Neural progenitor cell (in vitro differentiated cells): ENCODE measurements at regions not wholly inside any gene's neighbourhood (a gene's known extent, or its start where the extent isn't known, plus 50 kb on each side); places are given as distances from the start of the nearest gene placed in this dataset.

Experiments
- DNase-seq: peaks from one replicate; pipeline ENCODE4 v3.0.0-alpha.2; 2016; ENCODE audit warnings: low spot score
- H2AFZ ChIP-seq: fragments of 200-600 bp; sonication (generic); replicated peaks from 2 replicates; pipeline ENCODE4 v1.6.1; 2016; ENCODE audit warnings: antibody characterized with exemption
- H3F3A ChIP-seq: fragments of 200-600 bp; sonication (generic); 2 replicates; pipeline ENCODE4 v1.6.1; 2016; ENCODE audit warnings: antibody characterized with exemption, low read depth
- H3K27ac ChIP-seq: fragments of 200-600 bp; sonication (generic); 2 replicates; pipeline ENCODE4 v1.5.1; 2016; ENCODE audit warnings: mild to moderate bottlenecking
- H3K27me3 ChIP-seq: fragments of 200-600 bp; sonication (generic); 2 replicates; pipeline ENCODE4 v1.6.1; 2016; ENCODE audit warnings: mild to moderate bottlenecking, moderate library complexity
- H3K36me3 ChIP-seq: fragments of 200-600 bp; sonication (generic); 2 replicates; pipeline ENCODE4 v1.5.1; 2016
- H3K4me1 ChIP-seq: fragments of 200-600 bp; sonication (generic); 2 replicates; pipeline ENCODE4 v1.6.1; 2016; ENCODE audit warnings: mixed run types
- H3K4me2 ChIP-seq: fragments of 200-600 bp; sonication (generic); 2 replicates; pipeline ENCODE4 v1.6.1; 2016
- H3K4me3 ChIP-seq: fragments of 200-600 bp; sonication (generic); 2 replicates; pipeline ENCODE4 v1.5.1; 2016
- H3K79me2 ChIP-seq: fragments of 200-600 bp; sonication (generic); 2 replicates; pipeline ENCODE4 v1.6.1; 2016; ENCODE audit warnings: low read depth
- H3K9ac ChIP-seq: fragments of 200-600 bp; sonication (generic); 2 replicates; pipeline ENCODE4 v1.6.1; 2016
- H3K9me3 ChIP-seq: fragments of 200-600 bp; sonication (generic); 2 replicates; pipeline ENCODE4 v1.5.1; 2016; ENCODE audit warnings: low read depth
- H4K20me1 ChIP-seq: fragments of 200-600 bp; sonication (generic); 2 replicates; pipeline ENCODE4 v1.6.1; 2016; ENCODE audit warnings: low read depth
- H3K27ac Mint-ChIP-seq: 3 replicates; pipeline ENCODE4 v1.8.0; 2021; ENCODE audit warnings: mixed read lengths
- H3K27me3 Mint-ChIP-seq: 2 replicates; pipeline ENCODE4 v1.8.0; 2022; ENCODE audit warnings: low read depth, mild to moderate bottlenecking, inconsistent platforms, moderate library complexity, mixed read lengths; ENCODE audit not compliant: insufficient read depth
- H3K36me3 Mint-ChIP-seq: 3 replicates; pipeline ENCODE4 v1.8.0; 2021; ENCODE audit warnings: mixed read lengths
- H3K4me1 Mint-ChIP-seq: 3 replicates; pipeline ENCODE4 v1.8.0; 2021; ENCODE audit warnings: mixed read lengths
- H3K4me3 Mint-ChIP-seq: 3 replicates; pipeline ENCODE4 v1.8.0; 2021; ENCODE audit warnings: mild to moderate bottlenecking, moderate library complexity, mixed read lengths
- H3K9me3 Mint-ChIP-seq: 3 replicates; pipeline ENCODE4 v1.8.0; 2020; ENCODE audit warnings: mixed read lengths
- CTCF ChIP-seq: fragments of 200-600 bp; sonication (generic); IDR thresholded peaks from 2 replicates; pipeline ENCODE4 v1.5.1; 2017; ENCODE audit warnings: antibody characterized with exemption, mild to moderate bottlenecking
- EZH2 ChIP-seq: fragments of 200-600 bp; sonication (generic); IDR thresholded peaks from 2 replicates; pipeline ENCODE4 v1.6.1; 2017; ENCODE audit warnings: antibody characterized with exemption, mild to moderate bottlenecking, moderate library complexity
- EZH2phosphoT487 ChIP-seq: fragments of 200-600 bp; sonication (generic); IDR thresholded peaks from 2 replicates; pipeline ENCODE4 v1.6.1; 2017; ENCODE audit warnings: antibody characterized with exemption

- Histone ChIP-seq H3K36me3 (no peaks in the 10 kb centered on the region), H3K27me3 (no peaks in the 10 kb centered on the region), H3K9me3 (no peaks in the 10 kb centered on the region), H4K20me1 (no peaks in the 10 kb centered on the region), H3K4me1 (peaks cover 4% of the 10 kb centered on the region), H2AFZ (no peak overlapping the region), H3K4me3 (no peak overlapping the region), H3F3A (no peaks in the 10 kb centered on the region), H3K9ac (no peak overlapping the region), H3K4me2 (no peak overlapping the region), H3K79me2 (no peaks in the 10 kb centered on the region), H3K27ac (no peak overlapping the region)
- TF ChIP-seq EZH2phosphoT487 (no peak), EZH2 (no peak), CTCF (no peak)
- H3K27me3 Mint-ChIP-seq: no peaks in the 10 kb centered on the region
- peaks cover 5% of the 10 kb centered on the region for H3K4me1 Mint-ChIP-seq
- DNase-seq: no peak
- no peak overlapping the region for H3K4me3 Mint-ChIP-seq
- peaks cover 2% of the 10 kb centered on the region for H3K9me3 Mint-ChIP-seq
- no peak overlapping the region for H3K27ac Mint-ChIP-seq
- H3K36me3 Mint-ChIP-seq: no peaks in the 10 kb centered on the region
Measured at GRCh38 chr14:51474854-51475253, 176.9 kb upstream of the FRMD6 start.

GRCh38 chr14:51478175-51478621, 173.5 kb upstream of the FRMD6 start:
- Histone ChIP-seq H4K20me1 (no peaks in the 10 kb centered on the region), H3K9ac (no peak overlapping the region), H2AFZ (no peak overlapping the region), H3K9me3 (no peaks in the 10 kb centered on the region), H3K4me3 (no peak overlapping the region), H3K4me2 (no peak overlapping the region), H3K79me2 (no peaks in the 10 kb centered on the region), H3K27me3 (no peaks in the 10 kb centered on the region), H3K27ac (no peak overlapping the region), H3F3A (no peaks in the 10 kb centered on the region), H3K36me3 (no peaks in the 10 kb centered on the region), H3K4me1 (peaks cover 4% of the 10 kb centered on the region)
- Mint-ChIP-seq H3K4me1 (peaks cover 5% of the 10 kb centered on the region), H3K36me3 (no peaks in the 10 kb centered on the region), H3K4me3 (no peak overlapping the region), H3K9me3 (no peaks in the 10 kb centered on the region), H3K27me3 (no peaks in the 10 kb centered on the region), H3K27ac (no peak overlapping the region)
- no peak for DNase-seq
- no peak for TF ChIP-seq CTCF
- TF ChIP-seq EZH2phosphoT487: no peak
- no peak for TF ChIP-seq EZH2

- TF ChIP-seq CTCF (no peak), EZH2 (no peak), EZH2phosphoT487 (no peak)
- Mint-ChIP-seq H3K27ac (no peak overlapping the region), H3K4me1 (no peaks in the 10 kb centered on the region), H3K27me3 (no peaks in the 10 kb centered on the region), H3K36me3 (no peaks in the 10 kb centered on the region), H3K9me3 (no peaks in the 10 kb centered on the region), H3K4me3 (no peak overlapping the region)
- Histone ChIP-seq H3K27me3 (no peaks in the 10 kb centered on the region), H3K79me2 (no peaks in the 10 kb centered on the region), H4K20me1 (no peaks in the 10 kb centered on the region), H3K9me3 (no peaks in the 10 kb centered on the region), H3K27ac (no peak overlapping the region), H3K4me2 (no peak overlapping the region), H3K36me3 (no peaks in the 10 kb centered on the region), H3K9ac (no peak overlapping the region), H3K4me1 (no peaks in the 10 kb centered on the region), H3K4me3 (no peak overlapping the region), H2AFZ (no peak overlapping the region), H3F3A (no peaks in the 10 kb centered on the region)
- no peak for DNase-seq
Measured at GRCh38 chr14:51479584-51480325, 172.0 kb upstream of the FRMD6 start.
